ENCODE measurements at regions not wholly inside any gene's neighbourhood (a gene's known extent, or its start where the extent isn't known, plus 50 kb on each side); places are given as distances from the start of the nearest gene placed in this dataset.

DNA sequence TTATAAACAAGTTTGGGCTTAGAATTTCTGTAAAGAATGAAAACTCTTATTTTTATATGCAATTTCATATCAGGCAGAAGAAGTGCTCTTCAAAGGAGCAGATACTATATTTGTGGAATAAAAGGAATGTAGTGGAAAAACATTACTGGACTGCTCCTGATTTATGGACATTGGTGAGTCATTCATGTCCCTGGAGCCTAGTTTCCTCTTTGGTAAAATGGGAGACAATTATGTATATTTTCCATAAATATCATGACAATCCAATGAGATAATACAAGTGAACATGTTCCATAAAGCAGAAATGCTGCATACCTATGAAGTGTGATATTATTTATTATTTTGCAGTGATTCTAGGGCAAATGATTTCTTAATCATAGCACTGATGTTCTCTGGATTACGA lies 445.8 kb upstream of the CITED2 start:
- no peak for DNase-seq (ENCODE audit: low read depth in 2 of 2)

DNA sequence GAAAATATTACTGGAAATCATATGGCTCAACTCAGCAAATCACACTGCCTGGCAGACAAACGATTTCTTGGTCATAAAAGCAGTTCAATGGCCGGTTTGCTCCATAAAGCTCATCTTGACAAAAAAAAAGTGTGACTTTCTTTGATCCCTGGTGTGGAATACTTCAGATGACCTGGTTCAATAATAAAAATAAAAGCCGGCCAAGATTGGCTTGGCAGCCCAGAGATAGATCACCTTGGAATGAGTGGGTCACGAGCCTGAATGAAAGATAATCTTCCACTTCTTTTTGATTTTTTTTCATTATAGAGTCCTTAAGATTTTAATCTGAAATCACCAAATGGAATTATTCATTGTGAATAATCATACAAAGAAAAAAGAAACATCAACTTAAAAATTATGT lies 445.3 kb upstream of the CITED2 start:
- DNase-seq (ENCODE audit: low read depth in 2 of 2): no peak

DNA sequence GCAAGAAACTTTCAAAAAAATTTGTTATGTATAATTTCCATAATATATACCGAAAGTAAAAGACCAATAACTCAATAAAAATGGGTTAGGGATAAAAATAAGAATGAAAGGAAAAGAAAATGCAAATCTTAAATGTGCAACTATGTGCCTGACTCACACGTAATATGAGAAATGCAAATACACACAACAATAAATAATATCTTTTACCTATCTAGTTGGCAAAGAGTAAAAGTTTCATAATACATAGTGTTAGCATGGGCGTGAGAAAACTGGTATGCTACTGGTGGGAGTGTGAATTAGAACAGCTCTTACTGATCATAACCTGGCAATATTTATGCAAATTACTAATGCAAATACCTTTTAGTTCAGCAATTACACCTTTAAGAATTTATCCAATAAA lies 438.5 kb upstream of the CITED2 start:
- no peak for DNase-seq (ENCODE audit: low read depth in 2 of 2)

DNA sequence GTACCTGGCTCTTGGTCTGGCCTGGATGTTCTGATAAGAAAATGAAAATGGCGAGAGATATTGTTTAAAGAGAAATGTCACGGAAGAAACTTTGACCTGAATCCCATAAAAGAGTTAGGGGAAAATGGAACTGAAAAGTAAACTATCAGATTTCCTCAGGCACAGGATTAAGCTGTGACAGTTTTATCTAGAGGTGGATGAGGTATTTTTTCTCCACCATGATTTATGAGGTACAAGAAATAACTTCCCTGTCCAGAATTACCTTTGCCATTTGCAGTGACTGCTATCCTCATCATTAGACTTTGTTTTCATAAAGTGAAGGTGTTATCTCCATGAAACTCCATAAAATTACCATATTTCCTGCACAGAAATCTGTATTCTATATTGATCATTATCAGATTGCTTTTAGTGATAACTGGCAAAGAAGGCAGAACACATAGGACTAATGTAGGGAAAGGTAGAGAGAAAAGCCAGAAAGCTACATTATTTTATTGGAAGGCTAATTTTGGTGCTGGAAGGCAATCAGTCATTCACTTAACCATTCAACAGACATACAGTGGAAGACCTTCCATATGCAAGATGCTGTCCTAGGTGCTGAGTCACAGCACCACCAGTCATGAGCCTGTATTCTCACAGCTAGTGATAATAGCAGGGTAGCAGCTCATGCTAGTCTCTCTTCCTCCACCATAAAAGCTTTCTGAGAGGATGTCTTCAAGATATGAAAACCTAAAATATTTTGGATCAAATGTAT lies 427.3 kb upstream of the CITED2 start:
- DNase-seq (ENCODE audit: low read depth in 2 of 2): no peak

DNA sequence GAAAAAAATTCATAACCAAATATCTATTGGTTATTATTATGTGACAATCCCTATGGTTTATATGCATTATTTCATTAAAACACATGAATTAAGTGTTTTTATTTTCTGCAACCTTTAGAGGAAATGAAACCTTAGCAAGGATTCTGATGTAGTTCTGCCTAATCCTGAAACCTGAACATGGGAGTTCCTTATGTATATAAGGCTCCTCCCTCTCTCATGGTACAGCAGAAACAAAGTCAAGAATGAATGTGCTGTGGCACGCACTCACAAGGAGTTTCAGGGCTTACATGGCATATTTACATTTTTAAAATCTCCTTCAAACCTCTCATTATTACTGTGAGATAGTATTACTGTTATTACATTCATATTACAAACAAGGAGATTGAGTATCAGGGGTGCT lies 426.4 kb upstream of the CITED2 start:
- DNase-seq (ENCODE audit: low read depth in 2 of 2): no peak

DNA sequence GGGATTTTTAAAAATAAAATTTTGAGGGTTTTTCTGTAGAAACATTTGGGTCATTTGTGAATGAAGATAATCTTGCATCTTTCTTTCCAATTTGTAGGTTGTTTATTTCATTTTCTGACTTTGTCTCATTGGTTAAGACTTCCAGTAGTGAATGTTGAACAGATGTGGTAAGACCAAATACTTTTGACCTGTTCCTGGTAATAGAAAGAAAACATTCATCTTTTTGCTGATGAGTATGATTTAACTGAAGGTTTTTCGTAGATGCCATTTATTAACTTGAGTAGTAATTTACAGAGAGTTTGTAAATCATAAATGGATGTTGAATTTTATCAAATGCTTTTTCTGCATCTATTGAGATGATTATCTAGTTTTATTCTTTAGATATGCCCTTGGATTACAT lies 416.1 kb upstream of the CITED2 start:
- DNase-seq (ENCODE audit: low read depth in 2 of 2): no peak

DNA sequence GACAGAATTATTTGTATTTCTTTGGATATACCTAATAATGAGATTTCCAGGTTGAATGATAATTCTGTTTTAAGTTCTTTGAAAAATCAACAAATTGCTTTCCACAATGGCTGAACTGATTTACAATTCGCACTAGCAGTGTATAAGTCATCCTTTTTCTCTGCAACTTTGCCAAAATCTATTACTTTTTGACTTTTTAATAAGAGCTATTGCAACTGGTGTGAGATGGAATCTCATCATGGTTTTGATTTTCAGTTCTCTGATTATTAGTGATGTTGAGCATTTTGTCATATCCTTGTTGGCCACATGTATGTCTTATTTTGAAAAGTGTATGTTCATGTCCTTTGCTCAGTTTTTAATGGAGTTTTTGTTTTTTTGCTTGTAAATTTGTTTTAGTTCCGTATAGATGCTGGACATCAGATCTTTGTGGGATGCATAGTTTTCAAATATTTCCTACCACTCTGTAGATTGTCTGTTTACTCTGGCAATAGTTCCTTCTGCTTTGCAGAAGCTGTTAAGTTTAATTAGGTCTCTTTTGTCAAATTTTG lies 409.8 kb upstream of the CITED2 start:
- DNase-seq (ENCODE audit: low read depth in 2 of 2): no peak

DNA sequence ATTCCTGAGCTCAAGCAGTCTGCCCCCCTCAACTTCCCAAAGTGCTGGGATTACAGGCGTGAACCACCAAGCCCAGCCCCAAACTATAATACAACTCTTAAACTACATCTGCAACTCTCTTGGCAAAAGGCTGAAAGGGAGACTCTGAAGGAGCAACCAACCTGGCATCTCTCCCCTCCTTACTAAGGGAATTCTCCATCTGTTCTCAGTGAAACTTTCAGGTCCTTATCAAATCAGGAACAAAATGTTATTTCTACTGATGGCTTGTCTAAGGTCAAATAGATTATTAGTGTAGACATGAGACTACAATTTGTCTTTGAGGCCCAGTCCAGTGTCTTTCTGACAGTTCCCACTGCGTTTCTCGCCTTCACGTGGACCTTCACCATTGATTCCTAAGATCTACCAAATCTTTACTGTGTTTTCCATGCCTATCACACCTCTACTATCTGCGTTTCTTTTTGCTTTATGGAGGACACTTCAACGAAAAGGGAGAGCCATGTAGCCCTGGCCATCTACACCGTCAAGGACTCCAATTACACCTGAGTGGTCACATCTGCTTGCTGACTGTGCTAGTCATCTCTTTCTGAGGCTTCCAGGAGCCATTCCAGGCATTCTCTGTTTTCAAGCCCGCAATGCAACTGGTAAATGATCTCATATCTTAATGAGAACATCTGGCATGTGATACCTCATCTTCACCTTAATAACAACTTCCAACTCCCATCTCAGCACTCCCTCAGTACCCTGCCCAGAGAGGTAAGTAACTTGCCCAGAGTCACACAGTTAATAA lies 405.7 kb upstream of the CITED2 start:
- no peak for DNase-seq (ENCODE audit: low read depth in 2 of 2)

DNA sequence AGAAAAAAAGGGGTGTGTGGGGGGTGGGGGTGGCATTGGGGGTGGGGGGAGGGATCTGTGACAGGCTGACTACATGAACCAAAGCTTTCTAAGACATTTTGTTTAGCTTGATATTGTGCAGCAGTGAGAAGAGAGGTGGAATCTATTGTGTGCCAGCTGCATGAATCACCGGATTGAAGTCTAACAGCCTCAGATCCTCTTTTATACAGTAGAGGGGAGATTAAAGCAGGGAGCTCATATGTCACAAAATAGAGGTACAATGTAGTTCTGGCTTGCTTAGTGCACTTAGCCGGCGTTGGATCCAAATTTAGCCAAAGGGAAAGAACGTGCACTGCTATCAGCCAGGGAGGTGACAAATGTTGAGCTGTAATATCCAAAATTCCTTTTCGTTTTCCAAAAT lies 404.2 kb upstream of the CITED2 start:
- DNase-seq (ENCODE audit: low read depth in 2 of 2): no peak

DNA sequence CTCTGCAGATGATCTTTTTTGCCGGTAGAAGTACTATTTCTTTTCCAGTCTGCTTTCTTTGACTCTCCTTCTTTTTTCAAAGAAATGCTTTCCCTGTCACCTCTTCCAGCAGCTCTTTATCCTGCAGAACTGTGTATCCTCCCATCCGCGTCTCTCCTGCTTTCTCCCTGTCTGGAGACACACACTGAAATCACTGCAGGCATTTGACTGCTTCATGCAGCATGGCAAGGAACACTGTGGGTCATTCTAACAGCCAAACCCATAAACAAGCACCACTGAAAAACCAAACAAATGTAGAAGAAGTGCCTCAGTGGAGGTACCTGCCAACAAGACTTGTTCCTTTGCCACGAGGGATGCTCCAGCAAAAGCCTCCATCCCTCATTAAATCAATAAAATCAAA lies 403.7 kb upstream of the CITED2 start:
- no peak for DNase-seq (ENCODE audit: low read depth in 2 of 2)

DNA sequence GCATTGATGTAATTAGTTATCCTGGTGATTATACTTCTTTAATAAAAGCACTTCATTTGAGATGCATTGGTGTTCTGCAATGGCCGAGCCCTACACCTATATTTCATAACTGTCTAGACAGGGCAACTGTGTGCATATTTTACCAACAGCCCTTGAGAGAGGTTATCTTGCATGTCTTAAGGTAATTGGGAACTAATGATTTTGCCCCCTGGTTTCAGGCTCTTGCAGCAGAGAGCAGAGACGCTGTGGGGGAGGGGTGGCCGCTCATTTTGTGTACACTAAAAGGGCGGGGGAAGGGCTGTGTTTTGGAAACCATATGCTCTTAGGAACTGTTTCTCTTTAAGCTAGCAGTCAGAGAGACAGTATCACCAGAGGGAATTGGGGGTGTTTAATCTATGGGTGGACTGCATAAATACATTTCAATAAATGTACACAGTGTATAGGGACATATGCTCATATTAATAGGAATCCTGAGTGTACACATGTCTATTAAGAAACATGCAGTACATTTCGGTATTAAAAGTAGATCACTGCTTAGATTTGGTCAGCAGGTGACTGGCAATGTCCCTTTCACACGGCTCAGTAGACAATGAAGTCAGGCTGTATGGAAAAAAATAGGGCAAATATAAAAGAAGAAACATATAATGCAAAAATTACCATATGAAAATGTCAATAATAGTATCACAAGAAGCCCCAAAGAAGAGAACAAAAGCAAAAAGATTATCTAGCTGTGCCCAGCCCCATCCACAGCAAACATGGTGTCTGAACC lies 402.9 kb upstream of the CITED2 start:
- no peak for DNase-seq (ENCODE audit: low read depth in 2 of 2)

DNA sequence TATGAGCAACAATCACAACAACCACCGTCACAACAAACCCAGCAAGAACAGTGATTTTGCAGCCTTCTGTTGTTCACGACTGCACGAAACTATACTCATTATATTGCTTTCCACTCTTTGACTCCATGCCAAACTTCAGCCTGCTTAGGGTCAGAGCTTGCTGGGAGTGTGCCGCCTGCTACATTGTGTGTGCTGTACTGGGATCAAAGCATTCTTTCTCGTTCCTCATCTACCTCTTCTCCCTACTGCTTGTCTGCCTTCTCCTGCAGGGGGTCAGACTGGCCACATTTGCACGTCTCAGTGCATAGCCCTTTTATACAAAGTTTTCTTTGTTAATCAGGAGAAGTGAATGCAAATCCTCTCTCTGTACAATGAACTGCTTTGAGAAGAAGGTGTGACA lies 401.6 kb upstream of the CITED2 start:
- no peak for DNase-seq (ENCODE audit: low read depth in 2 of 2)

DNA sequence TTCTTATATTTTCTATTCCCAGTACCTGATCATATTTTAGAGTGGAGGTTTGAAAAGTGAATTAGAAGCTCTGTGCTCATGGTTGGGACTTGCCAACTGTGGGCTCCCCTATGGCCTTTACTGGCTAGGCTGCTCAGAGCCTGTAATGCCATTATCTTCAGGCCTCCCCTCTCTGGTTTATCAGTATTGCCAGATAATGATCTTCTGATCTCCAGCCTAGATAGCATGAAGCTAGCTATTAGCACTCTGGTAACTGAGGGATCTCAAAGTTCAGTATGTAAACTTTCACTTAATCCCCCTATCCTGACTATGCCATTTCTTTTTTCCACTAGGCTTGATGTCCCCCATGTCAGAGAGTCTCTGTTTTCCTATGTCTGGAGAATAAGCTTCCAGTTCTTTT lies 393.7 kb upstream of the CITED2 start:
- no peak for DNase-seq (ENCODE audit: low read depth in 2 of 2)

DNA sequence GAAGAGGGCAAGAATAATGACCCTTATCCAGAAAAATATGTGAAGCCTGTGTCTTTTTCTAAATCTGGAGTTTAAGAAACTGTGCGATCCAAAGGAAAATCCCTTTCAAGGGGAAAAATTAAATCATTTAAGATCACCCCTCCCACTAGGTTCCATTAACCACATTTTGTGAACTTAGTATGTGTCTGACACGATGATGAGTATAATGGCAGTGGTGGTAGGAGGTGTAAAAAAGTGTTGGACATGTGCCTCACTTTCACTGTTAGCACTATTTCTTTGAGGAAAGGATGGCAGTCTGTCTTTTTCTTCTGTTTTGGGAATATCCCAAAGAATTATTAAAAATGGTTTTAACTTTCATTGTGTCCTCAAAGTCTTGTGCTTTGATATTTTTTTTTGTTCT lies 392.3 kb upstream of the CITED2 start:
- DNase-seq (ENCODE audit: low read depth in 2 of 2): no peak

DNA sequence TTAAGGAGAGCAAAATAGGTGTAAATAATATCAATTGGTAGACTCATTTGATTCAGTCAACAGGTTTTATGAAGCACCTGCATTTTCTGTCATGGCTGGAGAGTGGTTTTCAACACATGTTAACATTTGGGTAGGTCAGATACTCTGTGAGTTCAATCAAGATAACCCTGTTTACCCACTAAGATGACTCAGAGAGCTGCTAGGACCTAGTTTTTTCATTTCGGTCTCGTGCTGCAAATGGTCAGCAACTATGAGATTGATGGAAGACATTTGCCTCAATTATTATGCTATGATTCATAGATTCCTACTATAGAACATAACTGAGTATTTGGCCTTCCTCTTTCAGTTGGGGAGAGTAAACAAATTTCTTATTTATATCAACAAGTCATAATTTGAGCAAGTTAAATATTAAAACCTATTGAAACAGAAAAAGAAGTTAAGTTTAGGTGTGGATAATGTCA lies 391.4 kb upstream of the CITED2 start:
- DNase-seq (ENCODE audit: low read depth in 2 of 2): no peak

DNA sequence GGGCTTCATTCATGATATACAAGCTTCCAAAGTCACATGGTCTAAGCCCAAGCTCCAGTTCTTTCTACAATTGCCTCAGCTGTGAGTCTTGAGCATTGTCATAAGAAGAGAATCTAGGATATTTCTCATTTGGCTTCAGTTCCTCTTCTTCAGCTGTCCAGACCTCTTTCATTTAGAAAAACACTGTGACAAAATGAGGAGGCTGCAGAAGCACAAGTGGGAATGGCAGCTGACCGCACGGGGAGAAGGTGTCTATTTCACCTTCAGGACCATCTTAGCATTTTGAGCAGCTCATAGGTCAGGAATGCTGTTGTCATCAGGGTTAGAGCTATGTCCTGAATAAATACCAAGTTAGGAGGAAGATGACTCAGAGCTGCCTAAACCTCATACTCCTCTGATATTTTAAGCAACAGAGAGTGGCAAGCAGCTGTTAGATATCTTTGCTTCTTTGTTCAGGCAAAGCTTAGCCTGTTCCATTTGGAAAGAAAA lies 390.1 kb upstream of the CITED2 start:
- no peak for DNase-seq (ENCODE audit: low read depth in 2 of 2)

DNA sequence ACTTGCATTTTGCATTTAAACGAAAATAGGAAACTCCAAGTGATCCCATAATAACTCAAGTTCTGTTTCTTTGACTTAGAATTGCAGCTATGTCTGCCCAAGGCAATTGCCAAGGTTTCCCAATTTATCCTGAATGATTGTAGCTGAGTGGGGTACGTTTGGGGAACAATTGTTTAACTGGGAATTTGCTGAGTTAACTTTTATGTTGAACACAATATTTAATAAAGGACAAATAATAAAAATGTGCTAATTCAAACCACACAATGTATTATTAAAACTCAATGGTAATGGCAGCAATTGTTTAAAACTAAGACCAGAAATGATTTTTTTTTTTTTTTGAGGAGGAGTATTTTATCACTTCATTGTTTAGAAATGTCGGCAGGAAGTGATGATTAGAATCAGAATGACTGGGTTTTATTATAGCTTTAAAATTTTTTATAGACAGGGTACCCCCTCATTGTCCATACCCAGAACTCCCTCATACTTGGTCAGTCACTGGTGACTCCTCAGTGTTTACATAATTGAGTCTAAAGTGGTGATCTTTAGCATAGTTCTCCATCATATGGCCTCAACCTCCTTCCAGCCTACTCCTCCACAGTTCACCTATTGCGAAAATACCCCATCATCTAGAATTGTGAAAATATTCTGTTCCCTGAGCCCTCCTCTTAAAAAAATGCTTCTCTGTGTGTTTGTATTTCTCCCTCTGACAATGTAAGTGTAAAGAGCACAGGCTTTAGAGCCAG lies 389.2 kb upstream of the CITED2 start:
- DNase-seq (ENCODE audit: low read depth in 2 of 2): no peak

DNA sequence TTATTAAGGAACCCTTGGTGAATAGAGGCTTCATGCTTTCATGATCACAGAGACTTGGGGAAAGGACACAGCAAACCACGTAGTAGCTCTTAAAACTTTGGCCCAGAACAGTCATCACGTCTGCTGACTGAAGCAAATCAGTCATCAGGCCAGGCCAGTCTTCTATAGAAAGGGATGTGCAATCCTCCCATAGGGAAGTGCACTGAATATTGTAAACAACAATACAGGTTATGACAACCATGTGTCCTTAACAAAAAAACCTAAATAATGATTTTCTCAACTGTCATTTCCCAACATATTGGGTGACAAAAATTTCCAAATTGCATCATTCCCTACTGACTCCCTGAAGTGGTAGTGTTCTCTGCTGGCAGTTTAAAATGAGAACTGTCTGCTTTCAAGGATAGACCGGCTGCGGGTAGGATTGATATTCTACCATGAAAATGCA lies 388.2 kb upstream of the CITED2 start:
- no peak for DNase-seq (ENCODE audit: low read depth in 2 of 2)

DNA sequence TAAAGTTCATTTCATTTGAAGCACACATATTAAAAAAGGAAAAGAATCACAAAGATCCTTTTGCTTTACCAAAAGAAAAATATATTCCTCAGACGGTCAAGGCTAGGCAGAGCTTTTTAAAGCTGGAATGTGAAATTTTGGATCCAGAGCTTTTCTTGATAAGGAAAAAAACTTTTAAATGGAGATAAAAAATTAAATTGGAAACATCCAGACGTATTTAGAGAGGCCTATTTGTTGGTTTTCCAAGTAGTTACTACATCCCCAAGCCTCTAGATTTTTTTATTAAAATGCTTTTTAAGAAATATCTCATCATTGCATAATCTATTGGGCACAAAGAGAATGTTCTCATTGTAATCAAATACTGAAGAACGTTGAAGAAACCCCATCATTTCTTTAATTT lies 385.7 kb upstream of the CITED2 start:
- no peak for DNase-seq (ENCODE audit: low read depth in 2 of 2)

DNA sequence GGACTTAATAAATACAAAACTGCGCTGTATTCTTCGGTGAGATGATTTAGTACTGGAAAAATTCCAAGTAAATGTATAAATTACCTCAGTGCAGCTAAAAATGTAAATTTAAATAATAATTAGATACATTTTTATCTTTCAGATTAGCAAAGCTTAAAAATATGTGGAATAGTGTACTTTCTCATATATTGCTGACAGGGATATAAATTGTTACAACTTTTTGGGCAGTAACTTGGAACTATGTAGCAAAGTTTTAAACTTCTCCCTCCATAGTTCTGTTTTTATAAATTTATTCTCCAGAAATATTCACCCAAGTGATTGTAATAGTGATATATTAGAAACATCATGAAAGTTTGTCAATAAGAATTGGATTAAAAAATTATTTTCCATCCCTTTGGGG lies 384.6 kb upstream of the CITED2 start:
- DNase-seq (ENCODE audit: low read depth in 2 of 2): no peak

DNA sequence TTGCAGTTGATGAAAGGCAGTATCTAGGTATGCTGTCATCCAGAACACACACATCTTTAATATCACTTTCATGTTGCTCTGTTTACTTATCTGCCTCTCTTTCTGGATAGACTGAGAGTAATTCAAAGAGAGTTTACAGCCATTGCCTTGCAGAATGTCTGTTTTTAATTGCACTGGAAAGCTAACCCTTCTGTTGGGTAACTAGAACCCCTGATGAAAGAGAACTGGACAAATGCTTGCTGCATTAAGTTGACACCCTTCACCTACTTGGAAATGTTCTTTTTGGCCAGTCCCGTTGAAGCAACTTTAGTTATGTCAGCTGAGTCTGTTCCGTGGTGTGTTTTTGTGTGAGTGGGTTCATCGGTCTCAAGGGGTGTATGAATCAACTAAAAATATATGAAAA lies 383.8 kb upstream of the CITED2 start:
- DNase-seq (ENCODE audit: low read depth in 2 of 2): no peak

Data from stimulated activated CD8-positive, alpha-beta memory T cell treated with anti-CD3 and anti-CD28 coated beads, Interleukin-7, amount 100 ng/mL, for 4 hours (primary cell).